Retina (tissue), 1 donor: ENCODE measurements at regions not wholly inside any gene's neighbourhood (a gene's known extent, or its start where the extent isn't known, plus 50 kb on each side); places are given as distances from the start of the nearest gene placed in this dataset.
"Not testable (repeated sequence)": the region's sequence is repeated elsewhere in the genome, so short reads cannot be mapped to it uniquely, and the experiment has no call there.

Experiments used
- DNase-seq: peaks from one replicate; pipeline ENCODE4 v3.0.0-alpha.2; 2016

GRCh38 chr10:25076506-25077177 is 60.2 kb downstream of the THNSL1 start:
- DNase-seq = no peak

GRCh38 chr10:25078658-25079431 is 62.4 kb downstream of the THNSL1 start:
- DNase-seq = no peak

GRCh38 chr10:25080880-25081581 is 64.6 kb downstream of the THNSL1 start:
- peak; percentile 85 for DNase-seq

- no peak for DNase-seq
Observed at GRCh38 chr10:25082276-25083204, 66.1 kb downstream of the THNSL1 start.

GRCh38 chr10:25083546-25084111 is 67.2 kb downstream of the THNSL1 start:
- no peak for DNase-seq

- DNase-seq = no peak
Observed at GRCh38 chr10:25084447-25084846, 68.0 kb downstream of the THNSL1 start.

- no peak for DNase-seq
Observed at GRCh38 chr10:25094590-25094989, 78.2 kb downstream of the THNSL1 start.

GRCh38 chr10:25097669-25098411 is 77.0 kb upstream of the GPR158 start:
- no peak for DNase-seq

- DNase-seq = no peak
Observed at GRCh38 chr10:25100141-25100540, 74.7 kb upstream of the GPR158 start.

- DNase-seq = no peak
Observed at GRCh38 chr10:25101461-25102146, 73.2 kb upstream of the GPR158 start.

- DNase-seq = no peak
Observed at GRCh38 chr10:25102147-25102822, 72.5 kb upstream of the GPR158 start.

- no peak for DNase-seq
Observed at GRCh38 chr10:25103703-25104102, 71.1 kb upstream of the GPR158 start.

GRCh38 chr10:25104441-25104840 is 70.4 kb upstream of the GPR158 start:
- no peak for DNase-seq

- DNase-seq = no peak
Observed at GRCh38 chr10:25105262-25105661, 69.5 kb upstream of the GPR158 start.

- DNase-seq = no peak
Observed at GRCh38 chr10:25105743-25106260, 69.0 kb upstream of the GPR158 start.

GRCh38 chr10:25107756-25108155 is 67.0 kb upstream of the GPR158 start:
- DNase-seq = peak; percentile 69

GRCh38 chr10:25109896-25110295 is 64.9 kb upstream of the GPR158 start:
- not testable (repeated sequence) for DNase-seq

GRCh38 chr10:25112016-25112415 is 62.8 kb upstream of the GPR158 start:
- DNase-seq = no peak

GRCh38 chr10:25113191-25114035 is 61.4 kb upstream of the GPR158 start:
- peak; percentile 83 for DNase-seq
